GM18499 (cell line): ENCODE measurements at regions not wholly inside any gene's neighbourhood (a gene's known extent, or its start where the extent isn't known, plus 50 kb on each side); places are given as distances from the start of the nearest gene placed in this dataset.
"Not testable (repeated sequence)": the region's sequence is repeated elsewhere in the genome, so short reads cannot be mapped to it uniquely, and the experiment has no call there.

Experiments used
- ATAC-seq: cut with Tn5 transposase; IDR thresholded peaks from one replicate; pipeline ENCODE4 v1.9.1; 2021; ENCODE audit warnings: moderate number of reproducible peaks; ENCODE audit not compliant: insufficient read depth, unreplicated experiment

GRCh38 chr4:165548702-165549101 is 169.9 kb downstream of the CPE start:
- no peak for ATAC-seq

- ATAC-seq, result no peak
Observed at GRCh38 chr4:165553221-165553810, 174.5 kb downstream of the CPE start.

GRCh38 chr4:165555302-165555701 is 176.5 kb downstream of the CPE start:
- ATAC-seq, result no peak

GRCh38 chr4:165556383-165556782 is 177.6 kb downstream of the CPE start:
- ATAC-seq, result no peak

GRCh38 chr4:165560941-165561340 is 182.1 kb downstream of the CPE start:
- ATAC-seq, result no peak

GRCh38 chr4:165563851-165564250 is 185.0 kb downstream of the CPE start:
- ATAC-seq, result no peak

- no peak for ATAC-seq
Observed at GRCh38 chr4:165569031-165569430, 190.2 kb downstream of the CPE start.

GRCh38 chr4:165571476-165571875 is 192.7 kb downstream of the CPE start:
- ATAC-seq, result not testable (repeated sequence)

- no peak for ATAC-seq
Observed at GRCh38 chr4:165580351-165580905, 201.6 kb downstream of the CPE start.

GRCh38 chr4:165583341-165583740 is 204.5 kb downstream of the CPE start:
- no peak for ATAC-seq

GRCh38 chr4:165584916-165585315 is 206.1 kb downstream of the CPE start:
- no peak for ATAC-seq

GRCh38 chr4:165588534-165589315 is 209.9 kb downstream of the CPE start:
- ATAC-seq, result no peak

- ATAC-seq, result no peak
Observed at GRCh38 chr4:165592386-165592785, 213.6 kb downstream of the CPE start.

- ATAC-seq, result no peak
Observed at GRCh38 chr4:165597581-165598480, 219.0 kb downstream of the CPE start.

GRCh38 chr4:165600959-165601683 is 222.3 kb downstream of the CPE start:
- no peak for ATAC-seq

- ATAC-seq, result no peak
Observed at GRCh38 chr4:165602621-165603020, 223.8 kb downstream of the CPE start.

- ATAC-seq, result no peak
Observed at GRCh38 chr4:165604181-165604580, 225.4 kb downstream of the CPE start.

GRCh38 chr4:165605811-165606210 is 227.0 kb downstream of the CPE start:
- ATAC-seq, result no peak

- ATAC-seq, result no peak
Observed at GRCh38 chr4:165606465-165607205, 227.8 kb downstream of the CPE start.
